Loucy (cell line): ENCODE measurements at regions not wholly inside any gene's neighbourhood (a gene's known extent, or its start where the extent isn't known, plus 50 kb on each side); places are given as distances from the start of the nearest gene placed in this dataset.
A peak's percentile ranks its signal among the peaks of the same experiment; 100 is the strongest.

ENCODE experiments used
- H2AFZ ChIP-seq: fragments of 200-600 bp; sonication (generic); 2 replicates; pipeline ENCODE4 v1.6.0; 2016; ENCODE audit warnings: antibody characterized with exemption, mild to moderate bottlenecking, low read length, moderate library complexity
- H3F3A ChIP-seq: fragments of 200-600 bp; 2 replicates; pipeline ENCODE4 v1.6.0; 2016; ENCODE audit warnings: antibody characterized with exemption, low read depth, mild to moderate bottlenecking
- H3K27me3 ChIP-seq: fragments of 200-600 bp; sonication (generic); 2 replicates; pipeline ENCODE4 v1.6.1; 2014; ENCODE audit warnings: low read length, mild to moderate bottlenecking; ENCODE audit not compliant: insufficient read depth, poor library complexity, severe bottlenecking
- H3K36me3 ChIP-seq: fragments of 200-600 bp; sonication (generic); 2 replicates; pipeline ENCODE4 v1.6.1; 2016; ENCODE audit warnings: low read length; ENCODE audit not compliant: insufficient read depth
- H3K4me1 ChIP-seq: fragments of 200-600 bp; sonication (generic); 2 replicates; pipeline ENCODE4 v1.5.1; 2014; ENCODE audit warnings: low read length, mild to moderate bottlenecking; ENCODE audit not compliant: insufficient read depth, poor library complexity, severe bottlenecking
- H3K4me2 ChIP-seq: fragments of 200-600 bp; sonication (generic); 2 replicates; pipeline ENCODE4 v1.6.0; 2014; ENCODE audit warnings: antibody characterized with exemption, low read length, low read depth, mild to moderate bottlenecking; ENCODE audit not compliant: poor library complexity, severe bottlenecking
- H3K4me3 ChIP-seq: fragments of 200-600 bp; sonication (generic); 2 replicates; pipeline ENCODE4 v1.5.1; 2014; ENCODE audit warnings: low read length, mild to moderate bottlenecking, mixed read lengths; ENCODE audit not compliant: poor library complexity, severe bottlenecking
- H3K79me2 ChIP-seq: fragments of 200-600 bp; sonication (generic); 2 replicates; pipeline ENCODE4 v1.6.1; 2014; ENCODE audit warnings: low read length; ENCODE audit not compliant: insufficient read depth
- H3K9ac ChIP-seq: fragments of 200-600 bp; sonication (generic); 2 replicates; pipeline ENCODE4 v1.6.0; 2014; ENCODE audit warnings: mild to moderate bottlenecking, low read depth, low read length, moderate library complexity; ENCODE audit not compliant: poor library complexity, severe bottlenecking
- H3K9me2 ChIP-seq: fragments of 200-600 bp; sonication (generic); replicated peaks from 2 replicates; pipeline ENCODE4 v1.6.1; 2016; ENCODE audit warnings: low read depth, low read length, mixed read lengths
- H3K9me3 ChIP-seq: fragments of 200-600 bp; sonication (generic); 2 replicates; pipeline ENCODE4 v1.6.1; 2014; ENCODE audit warnings: mild to moderate bottlenecking, antibody characterized with exemption, low read length, low read depth; ENCODE audit not compliant: insufficient read depth
- H4K20me1 ChIP-seq: fragments of 200-600 bp; sonication (generic); 2 replicates; pipeline ENCODE4 v1.6.0; 2014; ENCODE audit warnings: antibody characterized with exemption, low read length, mild to moderate bottlenecking; ENCODE audit not compliant: insufficient read depth, poor library complexity, severe bottlenecking
- EZH2phosphoT487 ChIP-seq: fragments of 200-600 bp; IDR thresholded peaks from 2 replicates; pipeline ENCODE4 v1.6.1; 2018; ENCODE audit warnings: antibody characterized with exemption, mild to moderate bottlenecking, moderate library complexity, borderline replicate concordance
- TF ChIP-seq, protein P1 (sequence below): fragments of 200-600 bp; sonication (generic); conservative IDR thresholded peaks from 2 replicates; pipeline ENCODE4 v1.5.1; 2014; ENCODE audit warnings: mild to moderate bottlenecking, antibody characterized with exemption, low read length

DNA sequence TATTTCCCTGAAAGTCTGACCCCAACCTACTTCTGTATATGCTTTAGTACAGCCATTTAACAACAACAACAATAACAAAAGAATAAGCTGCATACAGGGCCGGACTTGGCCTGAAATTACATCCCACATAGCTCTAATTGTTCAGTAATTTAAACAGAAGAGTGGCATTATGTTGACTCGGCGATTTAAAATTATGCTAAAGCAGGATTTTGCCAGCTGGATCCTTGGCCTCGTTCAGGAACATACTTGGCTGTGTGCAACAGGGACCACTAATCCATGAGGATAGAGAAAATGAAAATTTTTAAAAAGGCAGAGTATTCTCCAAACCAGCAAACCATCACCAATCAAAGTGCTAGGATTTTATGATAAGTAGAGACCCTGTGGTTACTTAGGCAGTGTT lies 433.1 kb upstream of the RBMS3 start:
- H2AFZ ChIP-seq: no peak overlapping the region
- H3K4me1 ChIP-seq: no peaks in the 10 kb centered on the region
- no peaks in the 10 kb centered on the region for H3K9me2 ChIP-seq
- H4K20me1 ChIP-seq: no peaks in the 10 kb centered on the region
- H3K9ac ChIP-seq: no peak overlapping the region
- H3K4me2 ChIP-seq: no peak overlapping the region
- H3F3A ChIP-seq: no peaks in the 10 kb centered on the region
- no peak overlapping the region for H3K4me3 ChIP-seq
- TF ChIP-seq, protein P1, sequence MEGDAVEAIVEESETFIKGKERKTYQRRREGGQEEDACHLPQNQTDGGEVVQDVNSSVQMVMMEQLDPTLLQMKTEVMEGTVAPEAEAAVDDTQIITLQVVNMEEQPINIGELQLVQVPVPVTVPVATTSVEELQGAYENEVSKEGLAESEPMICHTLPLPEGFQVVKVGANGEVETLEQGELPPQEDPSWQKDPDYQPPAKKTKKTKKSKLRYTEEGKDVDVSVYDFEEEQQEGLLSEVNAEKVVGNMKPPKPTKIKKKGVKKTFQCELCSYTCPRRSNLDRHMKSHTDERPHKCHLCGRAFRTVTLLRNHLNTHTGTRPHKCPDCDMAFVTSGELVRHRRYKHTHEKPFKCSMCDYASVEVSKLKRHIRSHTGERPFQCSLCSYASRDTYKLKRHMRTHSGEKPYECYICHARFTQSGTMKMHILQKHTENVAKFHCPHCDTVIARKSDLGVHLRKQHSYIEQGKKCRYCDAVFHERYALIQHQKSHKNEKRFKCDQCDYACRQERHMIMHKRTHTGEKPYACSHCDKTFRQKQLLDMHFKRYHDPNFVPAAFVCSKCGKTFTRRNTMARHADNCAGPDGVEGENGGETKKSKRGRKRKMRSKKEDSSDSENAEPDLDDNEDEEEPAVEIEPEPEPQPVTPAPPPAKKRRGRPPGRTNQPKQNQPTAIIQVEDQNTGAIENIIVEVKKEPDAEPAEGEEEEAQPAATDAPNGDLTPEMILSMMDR: no peak
- TF ChIP-seq EZH2phosphoT487: no peak
- H3K36me3 ChIP-seq: no peaks in the 10 kb centered on the region
- H3K9me3 ChIP-seq: no peaks in the 10 kb centered on the region
- no peaks in the 10 kb centered on the region for H3K79me2 ChIP-seq
- H3K27me3 ChIP-seq: no peaks in the 10 kb centered on the region

DNA sequence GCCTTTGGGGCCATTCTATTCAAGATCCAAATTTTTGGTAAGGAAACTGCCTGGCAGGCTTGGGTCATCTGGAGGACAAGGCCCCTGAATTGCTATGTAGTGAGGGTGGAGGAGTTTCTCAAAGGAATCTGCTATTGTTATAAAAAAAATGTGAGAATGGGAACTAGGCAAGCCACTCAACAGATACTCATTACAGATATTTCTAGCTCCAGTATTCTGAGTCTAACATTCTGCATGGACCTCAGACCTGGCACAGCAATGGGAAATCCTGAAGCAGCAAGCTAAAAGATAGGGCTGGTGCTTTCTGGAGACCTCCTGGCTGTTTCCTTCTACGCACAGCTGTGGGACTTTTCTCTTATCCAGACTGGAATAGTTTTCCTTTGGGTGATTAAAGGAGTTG lies 430.7 kb upstream of the RBMS3 start:
- Histone ChIP-seq H3K4me2 (no peak overlapping the region), H3K27me3 (no peaks in the 10 kb centered on the region)
- TF ChIP-seq EZH2phosphoT487: no peak
- TF ChIP-seq, protein P1: no peak

DNA sequence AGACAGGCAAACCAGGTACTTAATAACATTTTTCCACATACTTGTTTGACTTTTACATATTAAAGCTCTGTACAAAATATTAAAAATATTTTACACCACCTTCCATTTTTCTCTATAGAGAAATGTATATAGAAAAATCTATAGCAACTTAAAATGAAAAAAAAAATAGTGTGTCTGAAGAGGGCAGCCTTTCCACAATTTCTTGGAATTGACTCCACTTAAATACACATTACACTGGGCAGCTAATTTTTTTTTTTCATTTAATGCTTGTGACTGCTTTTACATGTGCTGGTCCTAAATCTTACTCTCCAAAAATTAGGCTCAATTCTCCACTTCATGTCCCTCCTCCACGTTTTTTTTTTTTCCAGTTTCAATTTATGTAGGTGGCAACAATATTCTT lies 427.0 kb upstream of the RBMS3 start:
- H3K4me1 ChIP-seq: peaks cover 12% of the 10 kb centered on the region
- no peaks in the 10 kb centered on the region for H4K20me1 ChIP-seq
- H3K9me2 ChIP-seq: no peaks in the 10 kb centered on the region
- no peaks in the 10 kb centered on the region for H3K9me3 ChIP-seq
- no peak overlapping the region for H3K9ac ChIP-seq
- H3K36me3 ChIP-seq: no peaks in the 10 kb centered on the region
- no peak overlapping the region for H2AFZ ChIP-seq
- no peak overlapping the region for H3K4me2 ChIP-seq
- TF ChIP-seq, protein P1: peak; percentile 51
- no peak for TF ChIP-seq EZH2phosphoT487
- no peaks in the 10 kb centered on the region for H3K79me2 ChIP-seq
- H3F3A ChIP-seq: no peaks in the 10 kb centered on the region
- no peaks in the 10 kb centered on the region for H3K27me3 ChIP-seq
- no peak overlapping the region for H3K4me3 ChIP-seq

More for the DNA sequence above, 430.7 kb upstream of the RBMS3 start:
- no peaks in the 10 kb centered on the region for H3K9me2 ChIP-seq
- no peaks in the 10 kb centered on the region for H3K36me3 ChIP-seq
- no peaks in the 10 kb centered on the region for H3K9me3 ChIP-seq
- no peak overlapping the region for H3K4me3 ChIP-seq
- H3K9ac ChIP-seq: no peak overlapping the region
- no peaks in the 10 kb centered on the region for H3F3A ChIP-seq
- no peaks in the 10 kb centered on the region for H3K79me2 ChIP-seq
- H4K20me1 ChIP-seq: no peaks in the 10 kb centered on the region
- no peak overlapping the region for H2AFZ ChIP-seq
- no peaks in the 10 kb centered on the region for H3K4me1 ChIP-seq
